Central memory CD4-positive, alpha-beta T cell (primary cell): ENCODE measurements at regions not wholly inside any gene's neighbourhood (a gene's known extent, or its start where the extent isn't known, plus 50 kb on each side); places are given as distances from the start of the nearest gene placed in this dataset.
"Not testable (repeated sequence)": the region's sequence is repeated elsewhere in the genome, so short reads cannot be mapped to it uniquely, and the experiment has no call there.

ENCODE experiments used
- DNase-seq: peaks from one replicate; pipeline ENCODE4 v3.0.0; 2022

GRCh38 chr6:142637624-142638351 is 307.2 kb downstream of the HIVEP2 start:
- DNase-seq, result no peak

- DNase-seq, result no peak
Observed at GRCh38 chr6:142642651-142643050, 302.3 kb downstream of the HIVEP2 start.

- DNase-seq, result no peak
Observed at GRCh38 chr6:142644866-142645265, 300.1 kb downstream of the HIVEP2 start.

GRCh38 chr6:142645663-142646062 is 299.3 kb downstream of the HIVEP2 start:
- DNase-seq, result no peak

- no peak for DNase-seq
Observed at GRCh38 chr6:142647449-142648035, 297.4 kb downstream of the HIVEP2 start.

GRCh38 chr6:142648036-142648451 is 296.9 kb downstream of the HIVEP2 start:
- no peak for DNase-seq

GRCh38 chr6:142648526-142648925 is 296.4 kb downstream of the HIVEP2 start:
- DNase-seq, result no peak

GRCh38 chr6:142649438-142650234 is 295.3 kb downstream of the HIVEP2 start:
- not testable (repeated sequence) for DNase-seq

- no peak for DNase-seq
Observed at GRCh38 chr6:142651384-142651783, 293.6 kb downstream of the HIVEP2 start.

- DNase-seq, result no peak
Observed at GRCh38 chr6:142653710-142654420, 291.1 kb downstream of the HIVEP2 start.

GRCh38 chr6:142659661-142660060 is 285.3 kb downstream of the HIVEP2 start:
- DNase-seq, result no peak

- no peak for DNase-seq
Observed at GRCh38 chr6:142665393-142665792, 279.6 kb downstream of the HIVEP2 start.

GRCh38 chr6:142666599-142667185 is 278.3 kb downstream of the HIVEP2 start:
- DNase-seq, result no peak

GRCh38 chr6:142669471-142670351 is 275.3 kb downstream of the HIVEP2 start:
- no peak for DNase-seq

- DNase-seq, result no peak
Observed at GRCh38 chr6:142671791-142672190, 273.2 kb downstream of the HIVEP2 start.

- no peak for DNase-seq
Observed at GRCh38 chr6:142675517-142675916, 269.5 kb downstream of the HIVEP2 start.

GRCh38 chr6:142676027-142676443 is 268.9 kb downstream of the HIVEP2 start:
- no peak for DNase-seq

GRCh38 chr6:142676647-142677192 is 268.3 kb downstream of the HIVEP2 start:
- no peak for DNase-seq

- peak; percentile 1 for DNase-seq
Observed at GRCh38 chr6:142679907-142680700, 264.9 kb downstream of the HIVEP2 start.

GRCh38 chr6:142681099-142681498 is 263.9 kb downstream of the HIVEP2 start:
- no peak for DNase-seq
